ENCODE measurements at regions not wholly inside any gene's neighbourhood (a gene's known extent, or its start where the extent isn't known, plus 50 kb on each side); places are given as distances from the start of the nearest gene placed in this dataset.

DNA sequence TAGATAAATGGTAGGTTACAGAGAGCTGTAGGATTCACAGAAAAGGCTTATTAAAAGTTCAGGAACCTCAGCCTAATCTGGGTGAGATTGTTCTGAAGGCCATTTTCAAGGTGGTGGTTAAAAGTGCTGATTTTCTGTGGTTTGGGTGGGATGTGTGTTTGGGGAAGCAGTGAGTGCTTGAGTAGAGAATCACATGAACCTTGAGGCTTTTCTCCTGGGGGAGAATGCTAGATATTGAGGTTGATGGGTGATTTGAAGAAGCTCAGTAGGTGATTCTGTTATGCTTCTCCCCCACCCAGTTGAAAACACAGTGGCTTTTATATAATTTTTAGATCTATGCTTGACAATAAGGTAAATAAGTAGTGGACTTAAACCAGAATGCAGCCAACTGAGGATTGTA is 420.9 kb downstream of the PCNX1 start:
- TF ChIP-seq HMG20A (CRISPR knock-in tag; conservative IDR thresholded peaks at IDR 0.05) (no peak), JUNB (CRISPR knock-in tag; conservative IDR thresholded peaks at IDR 0.05) (no peak), FOXM1 (IDR thresholded peaks at IDR 0.05; ENCODE audit: low read depth) (no peak), FOXM1 (CRISPR knock-in tag; IDR thresholded peaks at IDR 0.05; ENCODE audit: low read depth) (no peak), SIRT6 (IDR thresholded peaks at IDR 0.05; ENCODE audit: low read depth, low read length) (no peak), ZNF280B (CRISPR knock-in tag; IDR thresholded peaks at IDR 0.05) (no peak), MAFK (IDR thresholded peaks at IDR 0.05; ENCODE audit: low read length) (no peak), NONO (IDR thresholded peaks at IDR 0.05; ENCODE audit: low read depth in 2 of 2, low read length in 1 of 2) (no peak)

All from K562 (cell line).